ENCODE measurements at regions not wholly inside any gene's neighbourhood (a gene's known extent, or its start where the extent isn't known, plus 50 kb on each side); places are given as distances from the start of the nearest gene placed in this dataset.

DNA sequence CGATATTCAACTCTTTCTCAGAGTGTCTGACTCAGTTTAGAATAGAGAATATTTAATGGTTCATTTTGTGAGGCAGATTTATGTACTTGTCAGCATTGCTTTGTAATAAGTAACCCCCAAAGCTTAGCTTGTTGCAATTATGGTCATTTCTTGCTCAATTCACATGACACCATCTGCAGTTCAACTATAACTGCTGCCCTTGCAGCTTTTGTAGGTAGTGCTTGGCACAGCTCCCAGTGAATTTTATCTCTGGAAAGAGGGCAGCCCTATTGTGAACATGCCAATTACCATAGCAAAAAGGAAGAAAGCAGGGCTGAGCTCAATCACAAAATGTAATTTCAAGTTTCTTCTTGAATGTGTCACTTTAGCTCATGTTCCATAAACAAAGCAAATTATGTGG lies 1587.7 kb upstream of the ACO1 start:
- Histone ChIP-seq H3K9me2 (replicated peaks; ENCODE audit: control insufficient read depth, low read length) (no peaks in the 10 kb centered on the region), H3K79me2 (ENCODE audit: control insufficient read depth, low read length) (no peaks in the 10 kb centered on the region), H3K36me3 (ENCODE audit: control insufficient read depth, low read length) (no peaks in the 10 kb centered on the region), H3F3A (ENCODE audit: control insufficient read depth, insufficient read depth) (no peaks in the 10 kb centered on the region), H3K9me3 (ENCODE audit: control insufficient read depth, insufficient read depth, low read length) (no peaks in the 10 kb centered on the region; the same call in 1 of the 2 replicates), H4K20me1 (ENCODE audit: control insufficient read depth, insufficient read depth, low read depth, low read length) (no peaks in the 10 kb centered on the region), H3K4me3 (ENCODE audit: low read length) (no peak overlapping the region), H3K27ac (ENCODE audit: low read depth, low read length) (no peak overlapping the region), H3K4me1 (ENCODE audit: control insufficient read depth, low read length) (no peaks in the 10 kb centered on the region), H3K27me3 (ENCODE audit: control insufficient read depth, low read length) (no peaks in the 10 kb centered on the region), H3K4me2 (ENCODE audit: low read length) (no peak overlapping the region)
- no peak for TF ChIP-seq EZH2phosphoT487 (IDR thresholded peaks at IDR 0.05; ENCODE audit: borderline replicate concordance, low read length)
- TF ChIP-seq, protein P1, sequence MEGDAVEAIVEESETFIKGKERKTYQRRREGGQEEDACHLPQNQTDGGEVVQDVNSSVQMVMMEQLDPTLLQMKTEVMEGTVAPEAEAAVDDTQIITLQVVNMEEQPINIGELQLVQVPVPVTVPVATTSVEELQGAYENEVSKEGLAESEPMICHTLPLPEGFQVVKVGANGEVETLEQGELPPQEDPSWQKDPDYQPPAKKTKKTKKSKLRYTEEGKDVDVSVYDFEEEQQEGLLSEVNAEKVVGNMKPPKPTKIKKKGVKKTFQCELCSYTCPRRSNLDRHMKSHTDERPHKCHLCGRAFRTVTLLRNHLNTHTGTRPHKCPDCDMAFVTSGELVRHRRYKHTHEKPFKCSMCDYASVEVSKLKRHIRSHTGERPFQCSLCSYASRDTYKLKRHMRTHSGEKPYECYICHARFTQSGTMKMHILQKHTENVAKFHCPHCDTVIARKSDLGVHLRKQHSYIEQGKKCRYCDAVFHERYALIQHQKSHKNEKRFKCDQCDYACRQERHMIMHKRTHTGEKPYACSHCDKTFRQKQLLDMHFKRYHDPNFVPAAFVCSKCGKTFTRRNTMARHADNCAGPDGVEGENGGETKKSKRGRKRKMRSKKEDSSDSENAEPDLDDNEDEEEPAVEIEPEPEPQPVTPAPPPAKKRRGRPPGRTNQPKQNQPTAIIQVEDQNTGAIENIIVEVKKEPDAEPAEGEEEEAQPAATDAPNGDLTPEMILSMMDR (IDR thresholded peaks at IDR 0.05; ENCODE audit: low read depth, low read length, poor library complexity, severe bottlenecking) = no peak

DNA sequence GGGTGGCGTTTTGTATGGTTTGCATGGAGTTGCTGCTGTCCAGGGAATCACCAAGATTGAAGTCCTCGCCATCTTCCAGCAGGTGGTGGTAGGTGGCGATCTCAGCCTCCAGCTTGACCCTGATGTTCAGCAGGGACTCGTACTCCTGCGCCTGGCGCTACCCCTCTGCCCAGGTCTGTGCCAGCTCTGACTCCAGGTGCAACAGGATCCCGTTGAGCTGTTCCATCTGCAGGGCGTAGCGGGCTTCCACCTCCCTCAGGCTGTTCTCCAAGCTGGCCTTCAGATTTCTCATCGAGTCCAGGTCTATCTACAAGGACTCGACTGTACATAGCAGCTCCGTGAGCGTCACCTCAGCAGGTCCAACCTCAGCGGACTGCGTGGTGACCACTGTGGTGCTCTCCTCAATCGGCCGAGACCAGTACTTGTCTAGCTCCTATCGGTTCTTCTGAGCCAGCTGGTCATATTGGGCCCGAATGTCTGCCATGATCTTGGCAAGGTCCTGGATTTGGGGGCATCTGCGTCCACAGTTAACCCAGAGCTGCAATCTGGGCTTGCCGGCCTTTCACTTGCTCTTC lies 1584.8 kb upstream of the ACO1 start:
- H3K9me2 ChIP-seq (replicated peaks; ENCODE audit: control insufficient read depth, low read length) = no peaks in the 10 kb centered on the region
- H3K79me2 ChIP-seq (ENCODE audit: control insufficient read depth, low read length) = no peaks in the 10 kb centered on the region
- H3K27me3 ChIP-seq (ENCODE audit: control insufficient read depth, low read length) = no peaks in the 10 kb centered on the region
- no peak overlapping the region for H3K27ac ChIP-seq (ENCODE audit: low read depth, low read length)
- H3K9me3 ChIP-seq (ENCODE audit: control insufficient read depth, insufficient read depth, low read length) = no peaks in the 10 kb centered on the region; the same call in 1 of the 2 replicates
- no peaks in the 10 kb centered on the region for H3K36me3 ChIP-seq (ENCODE audit: control insufficient read depth, low read length)
- H3K4me3 ChIP-seq (ENCODE audit: low read length) = no peak overlapping the region
- no peaks in the 10 kb centered on the region for H3K4me1 ChIP-seq (ENCODE audit: control insufficient read depth, low read length)
- TF ChIP-seq, protein P1 (IDR thresholded peaks at IDR 0.05; ENCODE audit: low read depth, low read length, poor library complexity, severe bottlenecking) = no peak
- no peak for TF ChIP-seq EZH2phosphoT487 (IDR thresholded peaks at IDR 0.05; ENCODE audit: borderline replicate concordance, low read length)
- H3K4me2 ChIP-seq (ENCODE audit: low read length) = no peak overlapping the region
- no peaks in the 10 kb centered on the region for H4K20me1 ChIP-seq (ENCODE audit: control insufficient read depth, insufficient read depth, low read depth, low read length)
- H3F3A ChIP-seq (ENCODE audit: control insufficient read depth, insufficient read depth) = no peaks in the 10 kb centered on the region

DNA sequence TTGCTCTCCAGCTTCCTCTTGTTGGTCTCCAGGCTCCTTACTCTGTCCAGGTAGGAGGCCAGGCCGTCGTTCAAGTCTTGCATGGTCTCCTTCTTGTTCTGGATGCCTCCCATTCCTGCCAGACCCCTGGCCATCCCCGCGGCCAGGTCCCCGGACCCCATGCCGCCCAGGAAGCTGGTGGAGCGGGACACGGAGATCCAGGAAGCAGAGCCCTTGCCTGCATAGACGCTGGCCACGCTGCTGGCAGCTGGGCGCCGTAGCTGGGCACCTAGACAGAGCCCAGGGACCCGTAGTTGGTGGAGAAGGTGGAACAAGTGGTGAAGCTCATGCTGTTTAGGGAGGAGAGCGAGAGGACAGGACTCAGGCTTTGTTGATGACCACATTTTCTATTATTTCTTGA lies 1584.0 kb upstream of the ACO1 start:
- TF ChIP-seq, protein P1 (IDR thresholded peaks at IDR 0.05; ENCODE audit: low read depth, low read length, poor library complexity, severe bottlenecking) = no peak
- TF ChIP-seq EZH2phosphoT487 (IDR thresholded peaks at IDR 0.05; ENCODE audit: borderline replicate concordance, low read length) = no peak
- H3K4me1 ChIP-seq (ENCODE audit: control insufficient read depth, low read length) = no peaks in the 10 kb centered on the region
- no peaks in the 10 kb centered on the region; the same call in 1 of the 2 replicates for H3K9me3 ChIP-seq (ENCODE audit: control insufficient read depth, insufficient read depth, low read length)
- no peaks in the 10 kb centered on the region for H4K20me1 ChIP-seq (ENCODE audit: control insufficient read depth, insufficient read depth, low read depth, low read length)
- no peaks in the 10 kb centered on the region for H3F3A ChIP-seq (ENCODE audit: control insufficient read depth, insufficient read depth)
- H3K27ac ChIP-seq (ENCODE audit: low read depth, low read length) = no peak overlapping the region
- no peak overlapping the region for H3K4me3 ChIP-seq (ENCODE audit: low read length)
- no peaks in the 10 kb centered on the region for H3K79me2 ChIP-seq (ENCODE audit: control insufficient read depth, low read length)
- H3K36me3 ChIP-seq (ENCODE audit: control insufficient read depth, low read length) = no peaks in the 10 kb centered on the region
- H3K9me2 ChIP-seq (replicated peaks; ENCODE audit: control insufficient read depth, low read length) = no peaks in the 10 kb centered on the region
- no peaks in the 10 kb centered on the region for H3K27me3 ChIP-seq (ENCODE audit: control insufficient read depth, low read length)
- no peak overlapping the region for H3K4me2 ChIP-seq (ENCODE audit: low read length)

Measured in DOHH2 (cell line).